PFSK-1 (cell line): ENCODE measurements at regions not wholly inside any gene's neighbourhood (a gene's known extent, or its start where the extent isn't known, plus 50 kb on each side); places are given as distances from the start of the nearest gene placed in this dataset.

Source experiments
- FOXP2 ChIP-seq: optimal IDR thresholded peaks from 2 replicates; pipeline ENCODE3; 2011; ENCODE audit warnings: borderline replicate concordance, control low read depth, inconsistent platforms; ENCODE audit not compliant: insufficient read depth; ENCODE audit errors: extremely low read length, extremely low read depth
- POLR2AphosphoS5 ChIP-seq: IDR thresholded peaks from 2 replicates; pipeline ENCODE4 v1.6.1; 2012; ENCODE audit warnings: low read depth, mild to moderate bottlenecking, control low read depth, low read length, moderate library complexity
- REST ChIP-seq, 2 experiments: IDR thresholded peaks; 2 replicates each; pipeline versions ENCODE4 v1.6.1 to v1.8.0; 2011 to 2012; ENCODE audit warnings: low read depth in 2 of 2, low read length in 2 of 2, control low read depth in 1 of 2, inconsistent platforms in 1 of 2, mild to moderate bottlenecking in 1 of 2, moderate library complexity in 1 of 2; ENCODE audit not compliant: insufficient read depth in 1 of 2
- SIN3A ChIP-seq: IDR thresholded peaks from 2 replicates; pipeline ENCODE4 v1.6.1; 2012; ENCODE audit warnings: mild to moderate bottlenecking, low read length, moderate library complexity, borderline replicate concordance; ENCODE audit not compliant: insufficient read depth
- TAF1 ChIP-seq: IDR thresholded peaks from 2 replicates; pipeline ENCODE4 v1.6.1; 2012; ENCODE audit warnings: low read length, control low read depth, borderline replicate concordance; ENCODE audit not compliant: insufficient read depth

GRCh38 chr5:39691136-39691535 is 266.4 kb upstream of the DAB2 start:
- TF ChIP-seq POLR2AphosphoS5 (no peak), SIN3A (no peak), TAF1 (no peak), FOXP2 (no peak), REST (IDR thresholded peaks at IDR 0.05; ENCODE audit: insufficient read depth in 1 of 2, low read depth in 2 of 2, low read length in 2 of 2) (no peak)

- TF ChIP-seq POLR2AphosphoS5, result no peak
- TF ChIP-seq FOXP2, result no peak
- TF ChIP-seq TAF1, result no peak
- no peak for TF ChIP-seq REST (IDR thresholded peaks at IDR 0.05; ENCODE audit: insufficient read depth in 1 of 2, low read depth in 2 of 2, low read length in 2 of 2)
- no peak for TF ChIP-seq SIN3A
These were observed 265.1 kb upstream of the DAB2 start for GRCh38 chr5:39689919-39690318.

GRCh38 chr5:39680213-39680612 is 255.4 kb upstream of the DAB2 start:
- TF ChIP-seq REST (IDR thresholded peaks at IDR 0.05; ENCODE audit: insufficient read depth in 1 of 2, low read depth in 2 of 2, low read length in 2 of 2), result no peak
- no peak for TF ChIP-seq TAF1
- TF ChIP-seq POLR2AphosphoS5, result no peak
- TF ChIP-seq FOXP2, result no peak
- no peak for TF ChIP-seq SIN3A

GRCh38 chr5:39678534-39678933 is 253.8 kb upstream of the DAB2 start:
- TF ChIP-seq POLR2AphosphoS5, result no peak
- TF ChIP-seq FOXP2, result no peak
- no peak for TF ChIP-seq REST (IDR thresholded peaks at IDR 0.05; ENCODE audit: insufficient read depth in 1 of 2, low read depth in 2 of 2, low read length in 2 of 2)
- no peak for TF ChIP-seq TAF1
- no peak for TF ChIP-seq SIN3A

- TF ChIP-seq FOXP2, result no peak
- TF ChIP-seq REST (IDR thresholded peaks at IDR 0.05; ENCODE audit: insufficient read depth in 1 of 2, low read depth in 2 of 2, low read length in 2 of 2), result no peak
- no peak for TF ChIP-seq TAF1
These were observed 250.9 kb upstream of the DAB2 start for GRCh38 chr5:39675676-39676075.
